Panc1 (cell line): ENCODE measurements at regions not wholly inside any gene's neighbourhood (a gene's known extent, or its start where the extent isn't known, plus 50 kb on each side); places are given as distances from the start of the nearest gene placed in this dataset.

Experiments used
- ATAC-seq: fragments of 200-7000 bp; cut with Tn5 transposase; 2 replicates; pipeline ENCODE4 v1.9.1; 2020; ENCODE audit warnings: mild to moderate bottlenecking, moderate library complexity
- BruUV-seq: library from RNA; stranded (reverse); fragments of 400-500 nt; replicated peaks from 2 replicates; lab custom pipeline; 2021; lab: Mats Ljungman, UMichigan
- CTCF ChIA-PET: fragments of 300-600 bp; sonication (Branson Sonifier 250); formaldehyde crosslinking; loops from one replicate; lab custom pipeline; 2022; ENCODE audit warnings: antibody characterized with exemption; lab: Charles Lee
- POLR2A ChIA-PET: fragments of 300-600 bp; sonication (Branson Sonifier 250); formaldehyde crosslinking; loops from one replicate; lab custom pipeline; 2022; ENCODE audit warnings: antibody characterized with exemption; lab: Charles Lee
- DNase-seq: peaks from one replicate; pipeline ENCODE4 v3.0.0-alpha.2; 2010; ENCODE audit warnings: low read depth, low spot score
- H3K27ac ChIP-seq: 2 replicates; pipeline ENCODE4 v1.5.1; 2011; ENCODE audit warnings: mild to moderate bottlenecking, low read length, inconsistent platforms
- H3K27me3 ChIP-seq: fragments of 200-500 bp; sonication (Bioruptor generic); 2 replicates; pipeline ENCODE4 v1.6.0; 2014; ENCODE audit warnings: low read length, inconsistent platforms; ENCODE audit not compliant: control insufficient read depth, insufficient read depth
- H3K36me3 ChIP-seq: fragments of 200-500 bp; sonication (Bioruptor generic); 2 replicates; pipeline ENCODE4 v1.5.1; 2014; ENCODE audit warnings: inconsistent platforms, mild to moderate bottlenecking, low read length, moderate library complexity; ENCODE audit not compliant: control insufficient read depth, insufficient read depth
- H3K4me1 ChIP-seq: 2 replicates; pipeline ENCODE4 v1.5.1; 2011; ENCODE audit warnings: inconsistent platforms, mild to moderate bottlenecking, low read length, moderate library complexity; ENCODE audit not compliant: control insufficient read depth, insufficient read depth
- H3K4me3 ChIP-seq, 2 experiments: 2 replicates each; pipeline ENCODE4 v1.5.1; 2011 to 2012; ENCODE audit warnings: low read depth in 2 of 2, low read length in 2 of 2, mild to moderate bottlenecking in 2 of 2, inconsistent platforms in 1 of 2, moderate library complexity in 1 of 2
- H3K9me3 ChIP-seq: fragments of 200-500 bp; sonication (Bioruptor generic); 2 replicates; pipeline ENCODE4 v1.5.1; 2014; ENCODE audit warnings: low read depth, mild to moderate bottlenecking, inconsistent platforms, low read length, moderate library complexity; ENCODE audit not compliant: control insufficient read depth, insufficient read depth
- POLR2AphosphoS5 ChIP-seq: IDR thresholded peaks from 2 replicates; pipeline ENCODE4 v1.6.1; 2012; ENCODE audit warnings: mild to moderate bottlenecking, low read depth, low read length, moderate library complexity
- SIN3A ChIP-seq: IDR thresholded peaks from 2 replicates; pipeline ENCODE4 v1.6.1; 2012; ENCODE audit warnings: low read depth, mild to moderate bottlenecking, low read length, moderate library complexity, borderline replicate concordance; ENCODE audit not compliant: insufficient read depth
- TCF7L2 ChIP-seq: IDR thresholded peaks from 2 replicates; pipeline ENCODE4 v1.6.1; 2011; ENCODE audit warnings: mild to moderate bottlenecking, low read depth, low read length, inconsistent platforms
- in situ Hi-C: cut with HindIII; loops from 2 replicates; pipeline ENCODE4 v1.10.0; 2016; ENCODE audit warnings: low sequenced_read_pairs, low pct_unique_long_range_greater_than_20kb
- intact Hi-C: fragments of 100-400 bp; cut with micrococcal nuclease; formaldehyde crosslinking; loops from one replicate; pipeline ENCODE4 v1.10.0; 2022; ENCODE audit not compliant: unreplicated experiment
- TF ChIP-seq, protein P1 (sequence below): fragments of 450-650 bp; IDR thresholded peaks from 2 replicates; pipeline ENCODE4 v1.5.1; 2017; ENCODE audit warnings: mild to moderate bottlenecking
- TF ChIP-seq, protein P2 (sequence below), 2 experiments: IDR thresholded peaks; 2 replicates each; pipeline ENCODE4 v1.6.1; 2011 to 2012; ENCODE audit warnings: low read depth in 2 of 2, control low read depth in 1 of 2, low read length in 1 of 2, mild to moderate bottlenecking in 1 of 2, moderate library complexity in 1 of 2; ENCODE audit not compliant: insufficient read depth in 1 of 2

DNA sequence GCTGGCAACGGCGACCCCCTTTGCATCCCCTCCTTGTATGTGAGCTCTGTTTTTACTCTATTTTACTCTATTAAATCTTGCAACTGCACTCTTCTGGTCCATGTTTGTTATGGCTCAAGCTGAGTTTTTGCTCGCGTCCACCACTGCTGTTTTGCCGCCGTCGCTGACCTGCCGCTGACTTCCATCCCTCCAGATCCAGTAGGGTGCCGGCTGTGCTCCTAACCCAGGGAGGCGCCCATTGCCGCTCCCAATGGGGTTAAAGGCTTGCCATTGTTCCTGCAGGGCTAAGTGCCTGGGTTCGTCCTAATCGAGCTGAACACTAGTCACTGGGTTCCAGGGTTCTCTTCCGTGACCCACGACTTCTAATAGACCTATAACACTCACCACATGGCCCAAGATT is 2704.4 kb downstream of the PCDH9 start:
- CTCF ChIA-PET, result no interaction called here
- no peak for ATAC-seq

DNA sequence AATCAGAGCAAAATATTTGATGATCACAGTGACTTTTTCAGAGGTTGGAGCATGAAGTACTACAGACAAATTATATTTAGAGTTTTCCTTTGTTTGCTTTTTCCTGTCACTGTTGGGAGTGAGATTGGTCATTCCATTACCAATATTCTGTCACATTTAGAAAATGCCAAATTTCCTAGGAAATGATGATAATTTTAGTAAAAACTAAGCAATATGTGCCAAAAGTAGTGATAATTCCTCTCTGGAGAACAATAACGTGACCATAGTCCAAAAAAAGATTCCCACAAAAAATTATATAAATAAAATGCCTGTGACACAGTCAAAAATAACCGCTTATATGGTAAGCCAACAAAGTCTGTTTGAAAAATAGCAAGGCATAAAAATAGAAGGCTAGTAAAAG is 2719.4 kb downstream of the PCDH9 start:
- no peak for ATAC-seq
- Histone ChIP-seq H3K36me3 (no peaks in the 10 kb centered on the region), H3K4me3 (no peak overlapping the region), H3K4me1 (no peaks in the 10 kb centered on the region), H3K27ac (no peak overlapping the region), H3K9me3 (no peaks in the 10 kb centered on the region), H3K27me3 (no peaks in the 10 kb centered on the region)
- POLR2A ChIA-PET, result no interaction called here
- CTCF ChIA-PET, result no interaction called here
- intact Hi-C loops, result no loop called here
- TF ChIP-seq TCF7L2, result no peak
- TF ChIP-seq, protein P1, sequence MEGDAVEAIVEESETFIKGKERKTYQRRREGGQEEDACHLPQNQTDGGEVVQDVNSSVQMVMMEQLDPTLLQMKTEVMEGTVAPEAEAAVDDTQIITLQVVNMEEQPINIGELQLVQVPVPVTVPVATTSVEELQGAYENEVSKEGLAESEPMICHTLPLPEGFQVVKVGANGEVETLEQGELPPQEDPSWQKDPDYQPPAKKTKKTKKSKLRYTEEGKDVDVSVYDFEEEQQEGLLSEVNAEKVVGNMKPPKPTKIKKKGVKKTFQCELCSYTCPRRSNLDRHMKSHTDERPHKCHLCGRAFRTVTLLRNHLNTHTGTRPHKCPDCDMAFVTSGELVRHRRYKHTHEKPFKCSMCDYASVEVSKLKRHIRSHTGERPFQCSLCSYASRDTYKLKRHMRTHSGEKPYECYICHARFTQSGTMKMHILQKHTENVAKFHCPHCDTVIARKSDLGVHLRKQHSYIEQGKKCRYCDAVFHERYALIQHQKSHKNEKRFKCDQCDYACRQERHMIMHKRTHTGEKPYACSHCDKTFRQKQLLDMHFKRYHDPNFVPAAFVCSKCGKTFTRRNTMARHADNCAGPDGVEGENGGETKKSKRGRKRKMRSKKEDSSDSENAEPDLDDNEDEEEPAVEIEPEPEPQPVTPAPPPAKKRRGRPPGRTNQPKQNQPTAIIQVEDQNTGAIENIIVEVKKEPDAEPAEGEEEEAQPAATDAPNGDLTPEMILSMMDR, result no peak
- TF ChIP-seq POLR2AphosphoS5, result no peak
- TF ChIP-seq, protein P2, sequence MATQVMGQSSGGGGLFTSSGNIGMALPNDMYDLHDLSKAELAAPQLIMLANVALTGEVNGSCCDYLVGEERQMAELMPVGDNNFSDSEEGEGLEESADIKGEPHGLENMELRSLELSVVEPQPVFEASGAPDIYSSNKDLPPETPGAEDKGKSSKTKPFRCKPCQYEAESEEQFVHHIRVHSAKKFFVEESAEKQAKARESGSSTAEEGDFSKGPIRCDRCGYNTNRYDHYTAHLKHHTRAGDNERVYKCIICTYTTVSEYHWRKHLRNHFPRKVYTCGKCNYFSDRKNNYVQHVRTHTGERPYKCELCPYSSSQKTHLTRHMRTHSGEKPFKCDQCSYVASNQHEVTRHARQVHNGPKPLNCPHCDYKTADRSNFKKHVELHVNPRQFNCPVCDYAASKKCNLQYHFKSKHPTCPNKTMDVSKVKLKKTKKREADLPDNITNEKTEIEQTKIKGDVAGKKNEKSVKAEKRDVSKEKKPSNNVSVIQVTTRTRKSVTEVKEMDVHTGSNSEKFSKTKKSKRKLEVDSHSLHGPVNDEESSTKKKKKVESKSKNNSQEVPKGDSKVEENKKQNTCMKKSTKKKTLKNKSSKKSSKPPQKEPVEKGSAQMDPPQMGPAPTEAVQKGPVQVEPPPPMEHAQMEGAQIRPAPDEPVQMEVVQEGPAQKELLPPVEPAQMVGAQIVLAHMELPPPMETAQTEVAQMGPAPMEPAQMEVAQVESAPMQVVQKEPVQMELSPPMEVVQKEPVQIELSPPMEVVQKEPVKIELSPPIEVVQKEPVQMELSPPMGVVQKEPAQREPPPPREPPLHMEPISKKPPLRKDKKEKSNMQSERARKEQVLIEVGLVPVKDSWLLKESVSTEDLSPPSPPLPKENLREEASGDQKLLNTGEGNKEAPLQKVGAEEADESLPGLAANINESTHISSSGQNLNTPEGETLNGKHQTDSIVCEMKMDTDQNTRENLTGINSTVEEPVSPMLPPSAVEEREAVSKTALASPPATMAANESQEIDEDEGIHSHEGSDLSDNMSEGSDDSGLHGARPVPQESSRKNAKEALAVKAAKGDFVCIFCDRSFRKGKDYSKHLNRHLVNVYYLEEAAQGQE (IDR thresholded peaks at IDR 0.05; ENCODE audit: insufficient read depth in 1 of 2, low read depth in 2 of 2, low read length in 1 of 2), result no peak
- TF ChIP-seq SIN3A, result no peak
- BruUV-seq, result no TSS peak
- in situ Hi-C loops, result no loop called here
- DNase-seq, result no peak

More for the DNA sequence above, 2704.4 kb downstream of the PCDH9 start:
- DNase-seq, result no peak
- in situ Hi-C loops, result no loop called here
- no peak overlapping the region for H3K27ac ChIP-seq
- intact Hi-C loops, result no loop called here
- no peaks in the 10 kb centered on the region for H3K4me1 ChIP-seq
- no peaks in the 10 kb centered on the region for H3K36me3 ChIP-seq
- POLR2A ChIA-PET, result no interaction called here
- no TSS peak for BruUV-seq
- TF ChIP-seq, protein P2 (IDR thresholded peaks at IDR 0.05; ENCODE audit: insufficient read depth in 1 of 2, low read depth in 2 of 2, low read length in 1 of 2), result no peak
- TF ChIP-seq, protein P1, result no peak
- TF ChIP-seq POLR2AphosphoS5 (no peak), SIN3A (no peak), TCF7L2 (no peak)
- H3K9me3 ChIP-seq, result no peaks in the 10 kb centered on the region
- no peak overlapping the region for H3K4me3 ChIP-seq
- H3K27me3 ChIP-seq, result no peaks in the 10 kb centered on the region
